ENCODE measurements at regions not wholly inside any gene's neighbourhood (a gene's known extent, or its start where the extent isn't known, plus 50 kb on each side); places are given as distances from the start of the nearest gene placed in this dataset.

- no peaks in the 10 kb centered on the region for H3K27me3 Mint-ChIP-seq (ENCODE audit: low read depth)
- peaks cover 13% of the 10 kb centered on the region for H3K9me3 Mint-ChIP-seq (ENCODE audit: low read depth)
- no peak for DNase-seq (ENCODE audit: low spot score)
- no peak overlapping the region for H3K27ac Mint-ChIP-seq (ENCODE audit: unreplicated experiment)
- H3K4me1 Mint-ChIP-seq (ENCODE audit: low read depth) = no peaks in the 10 kb centered on the region
- H3K4me3 Mint-ChIP-seq (ENCODE audit: unreplicated experiment) = no peak overlapping the region
- TF ChIP-seq CTCF (IDR thresholded peaks at IDR 0.05) = no peak
- H3K36me3 Mint-ChIP-seq (ENCODE audit: low read depth) = no peaks in the 10 kb centered on the region
Measured at GRCh38 chr16:13503960-13504635, 415.9 kb upstream of the ERCC4 start.

- no peak for DNase-seq (ENCODE audit: low spot score)
- no peak for TF ChIP-seq CTCF (IDR thresholded peaks at IDR 0.05)
- H3K4me1 Mint-ChIP-seq (ENCODE audit: low read depth) = no peaks in the 10 kb centered on the region
- H3K27me3 Mint-ChIP-seq (ENCODE audit: low read depth) = no peaks in the 10 kb centered on the region
- H3K36me3 Mint-ChIP-seq (ENCODE audit: low read depth) = no peaks in the 10 kb centered on the region
- peaks cover 13% of the 10 kb centered on the region for H3K9me3 Mint-ChIP-seq (ENCODE audit: low read depth)
- no peak overlapping the region for H3K27ac Mint-ChIP-seq (ENCODE audit: unreplicated experiment)
- no peak overlapping the region for H3K4me3 Mint-ChIP-seq (ENCODE audit: unreplicated experiment)
Measured at GRCh38 chr16:13507530-13507929, 412.4 kb upstream of the ERCC4 start.

DNA sequence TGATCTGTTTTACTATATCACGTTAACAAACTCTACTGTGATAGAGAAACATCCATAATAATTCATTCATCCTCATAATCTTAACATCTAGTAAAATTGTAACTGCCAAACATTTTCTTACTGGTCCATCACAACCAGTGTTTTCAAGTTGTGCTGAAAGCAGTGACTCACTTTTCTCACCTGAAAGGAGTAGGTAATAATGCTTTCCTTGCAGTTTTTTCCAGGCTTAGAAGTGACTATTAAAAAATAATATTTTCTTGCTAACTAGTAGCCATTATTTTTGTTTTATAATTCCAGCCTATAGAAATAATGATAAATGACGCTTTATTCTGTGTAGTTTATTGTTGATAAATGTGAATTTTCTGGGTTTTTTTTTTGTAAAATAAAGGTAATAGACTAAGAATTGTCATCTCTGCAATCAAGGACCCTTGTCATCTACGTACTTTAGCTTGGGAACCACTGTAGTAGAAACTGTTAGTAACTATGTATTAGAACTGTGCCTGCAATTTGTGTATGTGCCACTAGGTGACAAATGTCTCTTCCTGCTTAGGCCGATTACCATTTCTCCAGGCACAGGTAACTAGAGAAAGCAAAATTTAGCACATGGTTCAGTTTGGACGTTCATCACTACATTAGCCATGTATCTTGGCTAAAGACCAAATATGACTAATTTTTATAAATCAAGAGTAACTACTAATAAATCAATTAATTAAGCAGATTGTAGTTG is 409.4 kb upstream of the ERCC4 start:
- Mint-ChIP-seq H3K9me3 (ENCODE audit: low read depth) (peaks cover 17% of the 10 kb centered on the region), H3K36me3 (ENCODE audit: low read depth) (no peaks in the 10 kb centered on the region), H3K27me3 (ENCODE audit: low read depth) (no peaks in the 10 kb centered on the region), H3K4me3 (ENCODE audit: unreplicated experiment) (no peak overlapping the region), H3K27ac (ENCODE audit: unreplicated experiment) (no peak overlapping the region), H3K4me1 (ENCODE audit: low read depth) (no peaks in the 10 kb centered on the region)
- no peak for DNase-seq (ENCODE audit: low spot score)
- peak; percentile 8 for TF ChIP-seq CTCF (IDR thresholded peaks at IDR 0.05)

- peaks cover 26% of the 10 kb centered on the region for H3K9me3 Mint-ChIP-seq (ENCODE audit: low read depth)
- no peak for TF ChIP-seq CTCF (IDR thresholded peaks at IDR 0.05)
- no peak for DNase-seq (ENCODE audit: low spot score)
- no peaks in the 10 kb centered on the region for H3K27me3 Mint-ChIP-seq (ENCODE audit: low read depth)
- no peaks in the 10 kb centered on the region for H3K36me3 Mint-ChIP-seq (ENCODE audit: low read depth)
- no peaks in the 10 kb centered on the region for H3K4me1 Mint-ChIP-seq (ENCODE audit: low read depth)
- H3K4me3 Mint-ChIP-seq (ENCODE audit: unreplicated experiment) = no peak overlapping the region
- H3K27ac Mint-ChIP-seq (ENCODE audit: unreplicated experiment) = no peak overlapping the region
Measured at GRCh38 chr16:13517841-13518240, 402.1 kb upstream of the ERCC4 start.

DNA sequence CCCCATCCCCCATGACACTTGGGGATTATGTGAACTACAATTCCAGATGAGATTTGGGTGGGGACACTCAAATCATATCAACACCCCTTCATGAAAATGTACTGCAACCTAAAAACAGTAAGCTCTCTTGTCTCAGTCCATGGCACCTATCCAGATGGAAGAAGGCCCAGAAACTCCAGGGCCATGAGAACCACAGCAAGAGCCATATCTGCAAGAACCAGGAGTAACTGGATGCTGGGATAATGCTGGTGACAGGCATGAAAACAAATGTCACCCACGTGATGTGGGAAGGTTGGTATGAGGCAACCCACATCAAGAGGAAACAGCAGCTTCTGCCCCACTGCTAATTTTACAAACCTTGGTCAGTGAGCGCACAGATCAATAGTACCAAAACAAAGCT is 400.1 kb upstream of the ERCC4 start:
- peaks cover 13% of the 10 kb centered on the region for H3K9me3 Mint-ChIP-seq (ENCODE audit: low read depth)
- no peaks in the 10 kb centered on the region for H3K36me3 Mint-ChIP-seq (ENCODE audit: low read depth)
- no peak for TF ChIP-seq CTCF (IDR thresholded peaks at IDR 0.05)
- no peaks in the 10 kb centered on the region for H3K4me1 Mint-ChIP-seq (ENCODE audit: low read depth)
- no peak overlapping the region for H3K27ac Mint-ChIP-seq (ENCODE audit: unreplicated experiment)
- no peaks in the 10 kb centered on the region for H3K27me3 Mint-ChIP-seq (ENCODE audit: low read depth)
- no peak for DNase-seq (ENCODE audit: low spot score)
- no peak overlapping the region for H3K4me3 Mint-ChIP-seq (ENCODE audit: unreplicated experiment)
